RWPE1 (cell line): ENCODE measurements at regions not wholly inside any gene's neighbourhood (a gene's known extent, or its start where the extent isn't known, plus 50 kb on each side); places are given as distances from the start of the nearest gene placed in this dataset.

Source experiments
- CTCF ChIA-PET: fragments of 350-600 bp; sonication (Branson Sonifier 250); formaldehyde crosslinking; extraction: SDS; loops from one replicate; lab custom pipeline; 2021; lab: Yijun Ruan, JAX
- POLR2A ChIA-PET: fragments of 400-600 bp; formaldehyde crosslinking; extraction: SDS; loops from one replicate; lab custom pipeline; 2020; ENCODE audit warnings: antibody characterized with exemption; ENCODE audit not compliant: low non-redundant PET; lab: Yijun Ruan, JAX
- DNase-seq: peaks from one replicate; pipeline ENCODE4 v3.0.0; 2012; ENCODE audit warnings: low spot score
- H3K27ac ChIP-seq: fragments of 450-650 bp; 2 replicates; pipeline ENCODE4 v1.5.1; 2017
- CTCF ChIP-seq: fragments of 450-650 bp; conservative IDR thresholded peaks from 2 replicates; pipeline ENCODE4 v1.5.1; 2017; ENCODE audit warnings: low read depth, mild to moderate bottlenecking

- H3K27ac ChIP-seq, result no peak overlapping the region
- ChIA-PET CTCF (interaction anchor here (0.6 to 0.7 kb wide), 2 partner anchors 18 to 363 kb away, joined by 3 read pairs; no protein-coding TSS in a partner anchor), POLR2A (no interaction called here)
- no peak for TF ChIP-seq CTCF
- DNase-seq, result peak; percentile 35
Observed at GRCh38 chr4:82017680-82018079, 356.1 kb downstream of the HNRNPD start.

- ChIA-PET CTCF (interaction anchor here (0.5 to 0.6 kb wide), 2 partner anchors 85 to 532 kb away, joined by 3 to 5 read pairs; no protein-coding TSS in a partner anchor), POLR2A (no interaction called here)
- peak; percentile 16 for DNase-seq
- no peak overlapping the region for H3K27ac ChIP-seq
- TF ChIP-seq CTCF, result no peak
Observed at GRCh38 chr4:82005158-82005557, 368.6 kb downstream of the HNRNPD start.

- no peak for TF ChIP-seq CTCF
- POLR2A ChIA-PET, result no interaction called here
- no peak overlapping the region for H3K27ac ChIP-seq
- no peak for DNase-seq
- CTCF ChIA-PET, result no interaction called here
Observed at GRCh38 chr4:81997313-81997712, 376.5 kb downstream of the HNRNPD start.

- ChIA-PET POLR2A (no interaction called here), CTCF (no interaction called here)
- no peak overlapping the region for H3K27ac ChIP-seq
- no peak for DNase-seq
- no peak for TF ChIP-seq CTCF
Observed at GRCh38 chr4:81990898-81991297, 382.9 kb downstream of the HNRNPD start.

GRCh38 chr4:81990211-81990610 lies 383.6 kb downstream of the HNRNPD start:
- no peak for DNase-seq
- ChIA-PET POLR2A (no interaction called here), CTCF (interaction anchor here (0.5 kb wide), 1 partner anchor 212 kb away, joined by 3 read pairs; no protein-coding TSS in a partner anchor)
- TF ChIP-seq CTCF, result no peak
- H3K27ac ChIP-seq, result no peak overlapping the region

- no peak for TF ChIP-seq CTCF
- DNase-seq, result no peak
- H3K27ac ChIP-seq, result no peak overlapping the region
- ChIA-PET CTCF (interaction anchor here (0.6 kb wide), 1 partner anchor 225 kb away, joined by 3 read pairs; no protein-coding TSS in a partner anchor), POLR2A (no interaction called here)
Observed at GRCh38 chr4:81989202-81989601, 384.6 kb downstream of the HNRNPD start.
